ENCODE measurements at regions not wholly inside any gene's neighbourhood (a gene's known extent, or its start where the extent isn't known, plus 50 kb on each side); places are given as distances from the start of the nearest gene placed in this dataset.

GRCh38 chr12:124440841-124441381 lies 126.5 kb downstream of the NCOR2 start:
- TF ChIP-seq, protein P1, sequence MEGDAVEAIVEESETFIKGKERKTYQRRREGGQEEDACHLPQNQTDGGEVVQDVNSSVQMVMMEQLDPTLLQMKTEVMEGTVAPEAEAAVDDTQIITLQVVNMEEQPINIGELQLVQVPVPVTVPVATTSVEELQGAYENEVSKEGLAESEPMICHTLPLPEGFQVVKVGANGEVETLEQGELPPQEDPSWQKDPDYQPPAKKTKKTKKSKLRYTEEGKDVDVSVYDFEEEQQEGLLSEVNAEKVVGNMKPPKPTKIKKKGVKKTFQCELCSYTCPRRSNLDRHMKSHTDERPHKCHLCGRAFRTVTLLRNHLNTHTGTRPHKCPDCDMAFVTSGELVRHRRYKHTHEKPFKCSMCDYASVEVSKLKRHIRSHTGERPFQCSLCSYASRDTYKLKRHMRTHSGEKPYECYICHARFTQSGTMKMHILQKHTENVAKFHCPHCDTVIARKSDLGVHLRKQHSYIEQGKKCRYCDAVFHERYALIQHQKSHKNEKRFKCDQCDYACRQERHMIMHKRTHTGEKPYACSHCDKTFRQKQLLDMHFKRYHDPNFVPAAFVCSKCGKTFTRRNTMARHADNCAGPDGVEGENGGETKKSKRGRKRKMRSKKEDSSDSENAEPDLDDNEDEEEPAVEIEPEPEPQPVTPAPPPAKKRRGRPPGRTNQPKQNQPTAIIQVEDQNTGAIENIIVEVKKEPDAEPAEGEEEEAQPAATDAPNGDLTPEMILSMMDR (IDR thresholded peaks at IDR 0.05; ENCODE audit: insufficient read depth, low read length, poor library complexity, severe bottlenecking), result no peak
- TF ChIP-seq EZH2phosphoT487 (conservative IDR thresholded peaks at IDR 0.05; ENCODE audit: low read length), result no peak

Measured in SU-DHL-6 (cell line).